SK-N-SH (cell line): ENCODE measurements at regions not wholly inside any gene's neighbourhood (a gene's known extent, or its start where the extent isn't known, plus 50 kb on each side); places are given as distances from the start of the nearest gene placed in this dataset.

Experiments
- CTCF ChIA-PET: fragments of 300-600, 350-600 bp; formaldehyde crosslinking; extraction: SDS; loops from one replicate; lab custom pipeline; 2021; lab: Yijun Ruan, JAX
- POLR2A ChIA-PET: fragments of 350-600 bp; sonication (Branson Sonifier 250); formaldehyde crosslinking; extraction: SDS; loops from one replicate; lab custom pipeline; 2020; ENCODE audit warnings: antibody characterized with exemption, inconsistent platforms; lab: Yijun Ruan, JAX
- DNase-seq: peaks from one replicate; pipeline ENCODE4 v3.0.0; 2012
- H2AFZ ChIP-seq: fragments of 200-600 bp; sonication (generic); 2 replicates; pipeline ENCODE4 v1.8.1; 2016; ENCODE audit warnings: antibody characterized with exemption, mild to moderate bottlenecking, low read depth
- H3F3A ChIP-seq: fragments of 200-600 bp; sonication (generic); replicated peaks from 2 replicates; pipeline ENCODE3; 2016; ENCODE audit warnings: antibody characterized with exemption, mild to moderate bottlenecking; ENCODE audit not compliant: insufficient read depth
- H3K27ac ChIP-seq, 2 experiments: fragments of 200-500 bp in 1 of 2; fragments of 200-600 bp in 1 of 2; sonication (Bioruptor generic) in 1 of 2; sonication (generic), shearing (Covaris generic) in 1 of 2; 2 replicates each; pipeline versions ENCODE4 v1.5.1 to v1.6.1; 2014 to 2016; ENCODE audit warnings: low read depth in 2 of 2, inconsistent platforms in 1 of 2, low read length in 1 of 2, mild to moderate bottlenecking in 1 of 2, mixed read lengths in 1 of 2
- H3K27me3 ChIP-seq: fragments of 200-600 bp; sonication (generic), shearing (Covaris generic); 2 replicates; pipeline ENCODE4 v1.6.1; 2016; ENCODE audit warnings: mixed run types; ENCODE audit not compliant: insufficient read depth
- H3K36me3 ChIP-seq, 2 experiments: fragments of 200-500 bp in 1 of 2; fragments of 200-600 bp in 1 of 2; sonication (Bioruptor generic) in 1 of 2; sonication (generic) in 1 of 2; replicated peaks in 1 of 2; 2 replicates each; pipeline versions ENCODE3 to v1.5.1; 2014 to 2016; ENCODE audit warnings: low read length in 1 of 2, mild to moderate bottlenecking in 1 of 2; ENCODE audit not compliant: insufficient read depth in 2 of 2, control insufficient read depth in 1 of 2
- H3K4me1 ChIP-seq, 2 experiments: fragments of 200-500 bp in 1 of 2; fragments of 200-600 bp in 1 of 2; sonication (Bioruptor generic) in 1 of 2; sonication (generic), shearing (Covaris generic) in 1 of 2; 2 replicates each; pipeline versions ENCODE4 v1.5.1 to v1.6.1; 2014 to 2016; ENCODE audit warnings: low read depth in 1 of 2, low read length in 1 of 2, mixed run types in 1 of 2; ENCODE audit not compliant: insufficient read depth in 2 of 2, control insufficient read depth in 1 of 2
- H3K4me2 ChIP-seq: fragments of 200-600 bp; sonication (generic), shearing (Covaris generic); 2 replicates; pipeline ENCODE4 v1.6.1; 2017; ENCODE audit warnings: mixed run types
- H3K4me3 ChIP-seq, 2 experiments: fragments of 200-500 bp in 1 of 2; fragments of 200-600 bp in 1 of 2; sonication (Bioruptor generic) in 1 of 2; sonication (generic), shearing (Covaris generic) in 1 of 2; 2 replicates each; pipeline versions ENCODE4 v1.5.1 to v1.8.1; 2014 to 2016; ENCODE audit warnings: low read depth in 2 of 2, inconsistent platforms in 1 of 2, low read length in 1 of 2, mild to moderate bottlenecking in 1 of 2, mixed read lengths in 1 of 2, moderate library complexity in 1 of 2
- H3K79me2 ChIP-seq: fragments of 200-600 bp; sonication (generic); 2 replicates; pipeline ENCODE4 v1.8.1; 2017; ENCODE audit warnings: mild to moderate bottlenecking; ENCODE audit not compliant: insufficient read depth
- H3K9ac ChIP-seq: fragments of 200-600 bp; sonication (generic); 2 replicates; pipeline ENCODE4 v1.6.1; 2017; ENCODE audit warnings: mixed run types
- H3K9me2 ChIP-seq: fragments of 200-600 bp; sonication (generic); 2 replicates; pipeline ENCODE4 v1.6.1; 2017; ENCODE audit warnings: mixed run types
- H3K9me3 ChIP-seq: fragments of 200-600 bp; sonication (generic); 2 replicates; pipeline ENCODE4 v1.6.1; 2017; ENCODE audit warnings: mixed run types, mild to moderate bottlenecking, moderate library complexity
- H4K20me1 ChIP-seq: fragments of 200-600 bp; sonication (generic); 2 replicates; pipeline ENCODE4 v1.6.1; 2017; ENCODE audit warnings: mild to moderate bottlenecking, mixed run types; ENCODE audit not compliant: insufficient read depth
- CHD2 ChIP-seq: fragments of 150-350 bp; IDR thresholded peaks from 2 replicates; pipeline ENCODE4 v1.6.1; 2018; ENCODE audit warnings: low read length; ENCODE audit not compliant: partially characterized antibody
- EP300 ChIP-seq, 2 experiments: IDR thresholded peaks; 2 replicates each; pipeline versions ENCODE4 v1.4.0 to v1.6.1; 2012; ENCODE audit warnings: borderline replicate concordance in 1 of 2, low read depth in 1 of 2, low read length in 1 of 2
- FOSL2 ChIP-seq: IDR thresholded peaks from 2 replicates; pipeline ENCODE4 v1.4.0; 2012; ENCODE audit warnings: low read depth, mild to moderate bottlenecking, moderate library complexity, borderline replicate concordance
- FOXJ3 ChIP-seq: sonication (generic); formaldehyde crosslinking; IDR thresholded peaks from 2 replicates; pipeline ENCODE4 v1.5.1; 2020; ENCODE audit warnings: mild to moderate bottlenecking, missing genetic modification reagents
- GATA2 ChIP-seq: sonication (generic); formaldehyde crosslinking; IDR thresholded peaks from 2 replicates; pipeline ENCODE4 v1.5.0; 2020; ENCODE audit warnings: mild to moderate bottlenecking, missing genetic modification reagents
- IRF3 ChIP-seq: fragments of 150-350 bp; IDR thresholded peaks from 2 replicates; pipeline ENCODE4 v1.6.1; 2016; ENCODE audit warnings: mild to moderate bottlenecking, low read depth, low read length
- JUND ChIP-seq: IDR thresholded peaks from 2 replicates; pipeline ENCODE4 v1.4.0; 2012
- NFIC ChIP-seq: IDR thresholded peaks from 2 replicates; pipeline ENCODE4 v1.4.0; 2012; ENCODE audit warnings: borderline replicate concordance
- RCOR1 ChIP-seq: fragments of 150-350 bp; IDR thresholded peaks from 2 replicates; pipeline ENCODE4 v1.6.1; 2017; ENCODE audit warnings: antibody characterized with exemption, low read length
- SMC3 ChIP-seq: IDR thresholded peaks from 2 replicates; pipeline ENCODE4 v1.6.1; 2012; ENCODE audit warnings: low read depth, low read length, improper control_type of control experiment
- TCF12 ChIP-seq: IDR thresholded peaks from 2 replicates; pipeline ENCODE4 v1.4.0; 2012
- TEAD4 ChIP-seq: IDR thresholded peaks from 2 replicates; pipeline ENCODE4 v1.4.0; 2012; ENCODE audit warnings: mild to moderate bottlenecking, borderline replicate concordance; ENCODE audit not compliant: insufficient read depth
- USF2 ChIP-seq: fragments of 150-350 bp; IDR thresholded peaks from 2 replicates; pipeline ENCODE4 v1.6.1; 2017; ENCODE audit warnings: antibody characterized with exemption, low read length, low read depth, borderline replicate concordance
- WGBS: methylation state at CpG from one replicate; pipeline ENCODE4 v1.1.6; 2017; ENCODE audit warnings: low lambda C conversion rate; 5-methylcytosine and 5-hydroxymethylcytosine counted together
- TF ChIP-seq, protein P1 (sequence below): IDR thresholded peaks from 2 replicates; pipeline ENCODE4; 2012
- TF ChIP-seq, protein P2 (sequence below): IDR thresholded peaks from 2 replicates; pipeline ENCODE4 v1.4.0; 2012; ENCODE audit warnings: low read depth

GRCh38 chr7:35505066-35505465, 189.9 kb downstream of the HERPUD2 start:
- Histone ChIP-seq H4K20me1 (no peaks in the 10 kb centered on the region), H3K27ac (no peak overlapping the region), H3K4me1 (peaks cover 0 to 2% of the 10 kb centered on the region in 2 experiments; a peak in 1 of 4 replicates), H2AFZ (no peak overlapping the region), H3K27me3 (no peaks in the 10 kb centered on the region; the same call in 1 of the 2 replicates), H3K9ac (no peak overlapping the region), H3K9me3 (no peaks in the 10 kb centered on the region), H3K4me3 (no peak overlapping the region), H3F3A (no peaks in the 10 kb centered on the region), H3K4me2 (no peak overlapping the region), H3K36me3 (no peaks in the 10 kb centered on the region), H3K9me2 (no peaks in the 10 kb centered on the region), H3K79me2 (no peaks in the 10 kb centered on the region)
- TF ChIP-seq EP300 (IDR thresholded peaks at IDR 0.05; ENCODE audit: borderline replicate concordance in 1 of 2, low read depth in 1 of 2, low read length in 1 of 2) = no peak
- no peak for TF ChIP-seq NFIC
- no peak for TF ChIP-seq JUND
- TF ChIP-seq RCOR1 = no peak
- TF ChIP-seq CHD2 = no peak
- no peak for TF ChIP-seq SMC3
- no peak for TF ChIP-seq TCF12
- TF ChIP-seq FOXJ3 = no peak
- 32% methylated on average over 7 of the region's 7 CpGs for WGBS
- POLR2A ChIA-PET = no interaction called here
- CTCF ChIA-PET = interaction anchor here (9.9 kb wide), 1 partner anchor 14 kb away, joined by 87 read pairs; no protein-coding TSS in a partner anchor
- DNase-seq = no peak

DNA sequence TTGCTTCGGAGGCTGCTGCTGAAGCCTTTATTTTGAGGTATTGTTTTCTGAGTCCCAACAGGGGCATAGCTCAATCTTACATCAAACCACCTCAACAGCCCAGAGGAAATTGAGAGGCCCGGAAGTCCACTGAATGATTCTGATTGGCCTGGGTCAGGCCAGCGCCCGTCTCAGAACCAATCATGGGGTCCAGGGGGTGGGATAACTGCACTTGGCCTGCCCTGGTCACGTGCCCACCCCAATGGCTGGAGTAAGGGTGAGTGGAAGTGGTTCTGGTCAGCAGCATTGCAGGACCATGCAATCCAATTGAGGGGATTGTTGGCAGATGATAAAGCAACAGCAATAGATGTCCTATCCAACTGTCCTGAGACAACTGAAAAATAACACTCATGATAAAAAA, 190.6 kb downstream of the HERPUD2 start:
- Histone ChIP-seq H3K4me2 (no peak overlapping the region), H4K20me1 (no peaks in the 10 kb centered on the region), H3K27me3 (no peaks in the 10 kb centered on the region; the same call in 1 of the 2 replicates), H3K27ac (no peak overlapping the region), H3K9me2 (no peaks in the 10 kb centered on the region), H3K36me3 (no peaks in the 10 kb centered on the region), H3K4me1 (peaks cover 0 to 2% of the 10 kb centered on the region in 2 experiments; a peak in 1 of 4 replicates), H3K79me2 (no peaks in the 10 kb centered on the region), H3K9ac (no peak overlapping the region), H3F3A (no peaks in the 10 kb centered on the region), H3K4me3 (no peak overlapping the region), H2AFZ (no peak overlapping the region), H3K9me3 (no peaks in the 10 kb centered on the region)
- no peak for TF ChIP-seq RCOR1
- TF ChIP-seq USF2 = no peak
- no peak for TF ChIP-seq IRF3
- TF ChIP-seq GATA2 (CRISPR knock-in tag) = no peak
- TF ChIP-seq, protein P1, sequence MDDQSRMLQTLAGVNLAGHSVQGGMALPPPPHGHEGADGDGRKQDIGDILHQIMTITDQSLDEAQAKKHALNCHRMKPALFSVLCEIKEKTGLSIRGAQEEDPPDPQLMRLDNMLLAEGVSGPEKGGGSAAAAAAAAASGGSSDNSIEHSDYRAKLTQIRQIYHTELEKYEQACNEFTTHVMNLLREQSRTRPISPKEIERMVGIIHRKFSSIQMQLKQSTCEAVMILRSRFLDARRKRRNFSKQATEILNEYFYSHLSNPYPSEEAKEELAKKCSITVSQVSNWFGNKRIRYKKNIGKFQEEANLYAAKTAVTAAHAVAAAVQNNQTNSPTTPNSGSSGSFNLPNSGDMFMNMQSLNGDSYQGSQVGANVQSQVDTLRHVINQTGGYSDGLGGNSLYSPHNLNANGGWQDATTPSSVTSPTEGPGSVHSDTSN = no peak
- TF ChIP-seq FOXJ3 = no peak
- TF ChIP-seq, protein P2, sequence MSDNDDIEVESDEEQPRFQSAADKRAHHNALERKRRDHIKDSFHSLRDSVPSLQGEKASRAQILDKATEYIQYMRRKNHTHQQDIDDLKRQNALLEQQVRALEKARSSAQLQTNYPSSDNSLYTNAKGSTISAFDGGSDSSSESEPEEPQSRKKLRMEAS = no peak
- no peak for TF ChIP-seq FOSL2
- no peak for TF ChIP-seq EP300 (IDR thresholded peaks at IDR 0.05; ENCODE audit: borderline replicate concordance in 1 of 2, low read depth in 1 of 2, low read length in 1 of 2)
- TF ChIP-seq TEAD4 = no peak
- WGBS = 65% methylated on average over 5 of the region's 5 CpGs
- ChIA-PET POLR2A (no interaction called here), CTCF (interaction anchor here (9.9 kb wide), 1 partner anchor 15 kb away, joined by 87 read pairs; no protein-coding TSS in a partner anchor)
- DNase-seq = no peak
